SK-N-SH (cell line): ENCODE measurements at regions not wholly inside any gene's neighbourhood (a gene's known extent, or its start where the extent isn't known, plus 50 kb on each side); places are given as distances from the start of the nearest gene placed in this dataset.

Source experiments
- CTCF ChIA-PET: fragments of 300-600, 350-600 bp; formaldehyde crosslinking; extraction: SDS; loops from one replicate; lab custom pipeline; 2021; lab: Yijun Ruan, JAX
- POLR2A ChIA-PET: fragments of 350-600 bp; sonication (Branson Sonifier 250); formaldehyde crosslinking; extraction: SDS; loops from one replicate; lab custom pipeline; 2020; ENCODE audit warnings: antibody characterized with exemption, inconsistent platforms; lab: Yijun Ruan, JAX
- DNase-seq: peaks from one replicate; pipeline ENCODE4 v3.0.0; 2012
- H2AFZ ChIP-seq: fragments of 200-600 bp; sonication (generic); 2 replicates; pipeline ENCODE4 v1.8.1; 2016; ENCODE audit warnings: antibody characterized with exemption, mild to moderate bottlenecking, low read depth
- H3F3A ChIP-seq: fragments of 200-600 bp; sonication (generic); replicated peaks from 2 replicates; pipeline ENCODE3; 2016; ENCODE audit warnings: antibody characterized with exemption, mild to moderate bottlenecking; ENCODE audit not compliant: insufficient read depth
- H3K27ac ChIP-seq, 2 experiments: fragments of 200-500 bp in 1 of 2; fragments of 200-600 bp in 1 of 2; sonication (Bioruptor generic) in 1 of 2; sonication (generic), shearing (Covaris generic) in 1 of 2; 2 replicates each; pipeline versions ENCODE4 v1.5.1 to v1.6.1; 2014 to 2016; ENCODE audit warnings: low read depth in 2 of 2, inconsistent platforms in 1 of 2, low read length in 1 of 2, mild to moderate bottlenecking in 1 of 2, mixed read lengths in 1 of 2
- H3K27me3 ChIP-seq: fragments of 200-600 bp; sonication (generic), shearing (Covaris generic); 2 replicates; pipeline ENCODE4 v1.6.1; 2016; ENCODE audit warnings: mixed run types; ENCODE audit not compliant: insufficient read depth
- H3K36me3 ChIP-seq, 2 experiments: fragments of 200-500 bp in 1 of 2; fragments of 200-600 bp in 1 of 2; sonication (Bioruptor generic) in 1 of 2; sonication (generic) in 1 of 2; replicated peaks in 1 of 2; 2 replicates each; pipeline versions ENCODE3 to v1.5.1; 2014 to 2016; ENCODE audit warnings: low read length in 1 of 2, mild to moderate bottlenecking in 1 of 2; ENCODE audit not compliant: insufficient read depth in 2 of 2, control insufficient read depth in 1 of 2
- H3K4me1 ChIP-seq, 2 experiments: fragments of 200-500 bp in 1 of 2; fragments of 200-600 bp in 1 of 2; sonication (Bioruptor generic) in 1 of 2; sonication (generic), shearing (Covaris generic) in 1 of 2; 2 replicates each; pipeline versions ENCODE4 v1.5.1 to v1.6.1; 2014 to 2016; ENCODE audit warnings: low read depth in 1 of 2, low read length in 1 of 2, mixed run types in 1 of 2; ENCODE audit not compliant: insufficient read depth in 2 of 2, control insufficient read depth in 1 of 2
- H3K4me2 ChIP-seq: fragments of 200-600 bp; sonication (generic), shearing (Covaris generic); 2 replicates; pipeline ENCODE4 v1.6.1; 2017; ENCODE audit warnings: mixed run types
- H3K4me3 ChIP-seq, 2 experiments: fragments of 200-500 bp in 1 of 2; fragments of 200-600 bp in 1 of 2; sonication (Bioruptor generic) in 1 of 2; sonication (generic), shearing (Covaris generic) in 1 of 2; 2 replicates each; pipeline versions ENCODE4 v1.5.1 to v1.8.1; 2014 to 2016; ENCODE audit warnings: low read depth in 2 of 2, inconsistent platforms in 1 of 2, low read length in 1 of 2, mild to moderate bottlenecking in 1 of 2, mixed read lengths in 1 of 2, moderate library complexity in 1 of 2
- H3K79me2 ChIP-seq: fragments of 200-600 bp; sonication (generic); 2 replicates; pipeline ENCODE4 v1.8.1; 2017; ENCODE audit warnings: mild to moderate bottlenecking; ENCODE audit not compliant: insufficient read depth
- H3K9ac ChIP-seq: fragments of 200-600 bp; sonication (generic); 2 replicates; pipeline ENCODE4 v1.6.1; 2017; ENCODE audit warnings: mixed run types
- H3K9me2 ChIP-seq: fragments of 200-600 bp; sonication (generic); 2 replicates; pipeline ENCODE4 v1.6.1; 2017; ENCODE audit warnings: mixed run types
- H3K9me3 ChIP-seq: fragments of 200-600 bp; sonication (generic); 2 replicates; pipeline ENCODE4 v1.6.1; 2017; ENCODE audit warnings: mixed run types, mild to moderate bottlenecking, moderate library complexity
- H4K20me1 ChIP-seq: fragments of 200-600 bp; sonication (generic); 2 replicates; pipeline ENCODE4 v1.6.1; 2017; ENCODE audit warnings: mild to moderate bottlenecking, mixed run types; ENCODE audit not compliant: insufficient read depth
- CHD2 ChIP-seq: fragments of 150-350 bp; IDR thresholded peaks from 2 replicates; pipeline ENCODE4 v1.6.1; 2018; ENCODE audit warnings: low read length; ENCODE audit not compliant: partially characterized antibody
- EP300 ChIP-seq, 2 experiments: IDR thresholded peaks; 2 replicates each; pipeline versions ENCODE4 v1.4.0 to v1.6.1; 2012; ENCODE audit warnings: borderline replicate concordance in 1 of 2, low read depth in 1 of 2, low read length in 1 of 2
- EZH2phosphoT487 ChIP-seq: fragments of 200-600 bp; sonication (generic); IDR thresholded peaks from 2 replicates; pipeline ENCODE4 v1.6.1; 2017; ENCODE audit warnings: low read depth, mixed run types, mild to moderate bottlenecking, antibody characterized with exemption, moderate library complexity, borderline replicate concordance
- FOSL2 ChIP-seq: IDR thresholded peaks from 2 replicates; pipeline ENCODE4 v1.4.0; 2012; ENCODE audit warnings: low read depth, mild to moderate bottlenecking, moderate library complexity, borderline replicate concordance
- FOXJ3 ChIP-seq: sonication (generic); formaldehyde crosslinking; IDR thresholded peaks from 2 replicates; pipeline ENCODE4 v1.5.1; 2020; ENCODE audit warnings: mild to moderate bottlenecking, missing genetic modification reagents
- GABPA ChIP-seq: IDR thresholded peaks from 2 replicates; pipeline ENCODE4 v1.4.0; 2012; ENCODE audit warnings: low read depth, mild to moderate bottlenecking
- JUND ChIP-seq: IDR thresholded peaks from 2 replicates; pipeline ENCODE4 v1.4.0; 2012
- MEF2A ChIP-seq: IDR thresholded peaks from 2 replicates; pipeline ENCODE4 v1.4.0; 2012; ENCODE audit warnings: low read depth, borderline replicate concordance
- NRF1 ChIP-seq: IDR thresholded peaks from 2 replicates; pipeline ENCODE4 v1.6.1; 2012; ENCODE audit warnings: low read depth, mild to moderate bottlenecking, low read length
- RAD21 ChIP-seq: IDR thresholded peaks from 2 replicates; pipeline ENCODE4 v1.6.1; 2012; ENCODE audit warnings: mild to moderate bottlenecking, low read length
- RXRA ChIP-seq: IDR thresholded peaks from 2 replicates; pipeline ENCODE4 v1.4.0; 2012; ENCODE audit warnings: low read depth, mild to moderate bottlenecking, borderline replicate concordance
- SIN3A ChIP-seq: IDR thresholded peaks from 2 replicates; pipeline ENCODE4 v1.6.1; 2012; ENCODE audit warnings: low read depth, mild to moderate bottlenecking, low read length, moderate library complexity, borderline replicate concordance
- SMC3 ChIP-seq: IDR thresholded peaks from 2 replicates; pipeline ENCODE4 v1.6.1; 2012; ENCODE audit warnings: low read depth, low read length, improper control_type of control experiment
- TAF1 ChIP-seq: IDR thresholded peaks from 2 replicates; pipeline ENCODE4 v1.6.1; 2012; ENCODE audit warnings: low read depth, mild to moderate bottlenecking, low read length, moderate library complexity, borderline replicate concordance
- TCF12 ChIP-seq: IDR thresholded peaks from 2 replicates; pipeline ENCODE4 v1.4.0; 2012
- TEAD4 ChIP-seq: IDR thresholded peaks from 2 replicates; pipeline ENCODE4 v1.4.0; 2012; ENCODE audit warnings: mild to moderate bottlenecking, borderline replicate concordance; ENCODE audit not compliant: insufficient read depth
- WGBS: methylation state at CpG from one replicate; pipeline ENCODE4 v1.1.6; 2017; ENCODE audit warnings: low lambda C conversion rate; 5-methylcytosine and 5-hydroxymethylcytosine counted together
- TF ChIP-seq, protein P1 (sequence below): IDR thresholded peaks from 2 replicates; pipeline ENCODE4 v1.4.0; 2012; ENCODE audit warnings: low read depth
- TF ChIP-seq, protein P2 (sequence below): fragments of 150-350 bp; IDR thresholded peaks from 2 replicates; pipeline ENCODE4 v1.6.1; 2016; ENCODE audit warnings: mild to moderate bottlenecking, low read depth, low read length
- TF ChIP-seq, protein P3 (sequence below): IDR thresholded peaks from 2 replicates; pipeline ENCODE4 v1.6.1; 2012; ENCODE audit warnings: mild to moderate bottlenecking, low read depth, low read length, moderate library complexity

DNA sequence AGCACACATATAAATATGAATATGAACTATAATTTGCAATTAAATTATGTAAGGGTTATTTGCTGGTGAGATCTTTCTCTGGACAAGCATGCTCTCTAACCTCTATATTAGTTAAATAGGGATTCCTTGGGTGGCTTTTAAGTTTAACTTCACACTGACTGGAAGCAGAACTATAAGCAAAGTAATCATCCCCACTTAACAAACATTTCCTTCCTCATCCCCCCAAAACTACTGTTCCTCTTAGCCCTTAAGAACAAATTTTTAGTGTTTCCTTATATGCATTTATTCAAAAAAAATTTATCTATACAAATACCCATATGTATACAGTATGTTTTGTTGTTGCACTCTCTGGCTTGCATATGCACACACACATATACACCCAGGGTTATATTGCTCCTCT is 512.1 kb upstream of the MEF2C start (continued):
- TF ChIP-seq, protein P1, sequence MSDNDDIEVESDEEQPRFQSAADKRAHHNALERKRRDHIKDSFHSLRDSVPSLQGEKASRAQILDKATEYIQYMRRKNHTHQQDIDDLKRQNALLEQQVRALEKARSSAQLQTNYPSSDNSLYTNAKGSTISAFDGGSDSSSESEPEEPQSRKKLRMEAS: no peak
- TF ChIP-seq EP300 (IDR thresholded peaks at IDR 0.05; ENCODE audit: borderline replicate concordance in 1 of 2, low read depth in 1 of 2, low read length in 1 of 2) (no peak), RXRA (no peak), SIN3A (no peak), FOSL2 (no peak), TEAD4 (no peak)

DNA sequence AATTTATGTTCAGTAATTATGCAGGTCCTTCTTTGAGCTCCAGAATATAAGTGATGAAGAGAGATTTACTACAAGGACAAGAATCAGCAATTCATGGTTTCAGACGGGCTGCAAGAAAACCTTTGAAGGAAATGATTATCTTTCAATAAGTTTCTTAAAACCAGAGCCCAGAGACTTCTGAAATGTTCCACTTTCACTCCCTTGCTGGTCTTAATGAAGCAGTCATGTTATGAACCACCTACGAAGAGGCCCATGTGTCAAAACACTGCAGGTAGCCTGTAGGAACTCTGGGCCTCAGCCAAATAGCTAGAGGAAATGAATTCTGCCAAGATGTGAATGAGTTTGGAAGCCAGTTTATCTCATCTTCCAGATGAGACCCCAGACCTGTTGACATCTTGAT is 505.9 kb upstream of the MEF2C start:
- 61% methylated on average over 2 of the region's 2 CpGs for WGBS
- no peaks in the 10 kb centered on the region for H3K9me3 ChIP-seq
- no peaks in the 10 kb centered on the region for H3K4me1 ChIP-seq
- no peaks in the 10 kb centered on the region for H3K27me3 ChIP-seq
- no peak overlapping the region for H3K9ac ChIP-seq
- ChIA-PET POLR2A (no interaction called here), CTCF (no interaction called here)
- TF ChIP-seq GABPA (no peak), SMC3 (no peak), JUND (no peak), CHD2 (no peak), TCF12 (no peak), RAD21 (no peak), NRF1 (no peak), MEF2A (no peak), FOXJ3 (CRISPR knock-in tag) (no peak), TAF1 (no peak), EZH2phosphoT487 (no peak)
- TF ChIP-seq, protein P2, sequence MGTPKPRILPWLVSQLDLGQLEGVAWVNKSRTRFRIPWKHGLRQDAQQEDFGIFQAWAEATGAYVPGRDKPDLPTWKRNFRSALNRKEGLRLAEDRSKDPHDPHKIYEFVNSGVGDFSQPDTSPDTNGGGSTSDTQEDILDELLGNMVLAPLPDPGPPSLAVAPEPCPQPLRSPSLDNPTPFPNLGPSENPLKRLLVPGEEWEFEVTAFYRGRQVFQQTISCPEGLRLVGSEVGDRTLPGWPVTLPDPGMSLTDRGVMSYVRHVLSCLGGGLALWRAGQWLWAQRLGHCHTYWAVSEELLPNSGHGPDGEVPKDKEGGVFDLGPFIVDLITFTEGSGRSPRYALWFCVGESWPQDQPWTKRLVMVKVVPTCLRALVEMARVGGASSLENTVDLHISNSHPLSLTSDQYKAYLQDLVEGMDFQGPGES: no peak
- TF ChIP-seq, protein P3, sequence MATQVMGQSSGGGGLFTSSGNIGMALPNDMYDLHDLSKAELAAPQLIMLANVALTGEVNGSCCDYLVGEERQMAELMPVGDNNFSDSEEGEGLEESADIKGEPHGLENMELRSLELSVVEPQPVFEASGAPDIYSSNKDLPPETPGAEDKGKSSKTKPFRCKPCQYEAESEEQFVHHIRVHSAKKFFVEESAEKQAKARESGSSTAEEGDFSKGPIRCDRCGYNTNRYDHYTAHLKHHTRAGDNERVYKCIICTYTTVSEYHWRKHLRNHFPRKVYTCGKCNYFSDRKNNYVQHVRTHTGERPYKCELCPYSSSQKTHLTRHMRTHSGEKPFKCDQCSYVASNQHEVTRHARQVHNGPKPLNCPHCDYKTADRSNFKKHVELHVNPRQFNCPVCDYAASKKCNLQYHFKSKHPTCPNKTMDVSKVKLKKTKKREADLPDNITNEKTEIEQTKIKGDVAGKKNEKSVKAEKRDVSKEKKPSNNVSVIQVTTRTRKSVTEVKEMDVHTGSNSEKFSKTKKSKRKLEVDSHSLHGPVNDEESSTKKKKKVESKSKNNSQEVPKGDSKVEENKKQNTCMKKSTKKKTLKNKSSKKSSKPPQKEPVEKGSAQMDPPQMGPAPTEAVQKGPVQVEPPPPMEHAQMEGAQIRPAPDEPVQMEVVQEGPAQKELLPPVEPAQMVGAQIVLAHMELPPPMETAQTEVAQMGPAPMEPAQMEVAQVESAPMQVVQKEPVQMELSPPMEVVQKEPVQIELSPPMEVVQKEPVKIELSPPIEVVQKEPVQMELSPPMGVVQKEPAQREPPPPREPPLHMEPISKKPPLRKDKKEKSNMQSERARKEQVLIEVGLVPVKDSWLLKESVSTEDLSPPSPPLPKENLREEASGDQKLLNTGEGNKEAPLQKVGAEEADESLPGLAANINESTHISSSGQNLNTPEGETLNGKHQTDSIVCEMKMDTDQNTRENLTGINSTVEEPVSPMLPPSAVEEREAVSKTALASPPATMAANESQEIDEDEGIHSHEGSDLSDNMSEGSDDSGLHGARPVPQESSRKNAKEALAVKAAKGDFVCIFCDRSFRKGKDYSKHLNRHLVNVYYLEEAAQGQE: no peak
- no peaks in the 10 kb centered on the region for H3F3A ChIP-seq
- H3K4me3 ChIP-seq: no peak overlapping the region
- no peak overlapping the region for H2AFZ ChIP-seq
- no peak for DNase-seq
- H3K27ac ChIP-seq: no peak overlapping the region
- peaks cover 3% of the 10 kb centered on the region; the same call in 1 of the 2 replicates for H3K9me2 ChIP-seq
- no peaks in the 10 kb centered on the region for H3K36me3 ChIP-seq
- no peaks in the 10 kb centered on the region for H3K79me2 ChIP-seq
- H3K4me2 ChIP-seq: no peak overlapping the region
- H4K20me1 ChIP-seq: no peaks in the 10 kb centered on the region
